HFFc6 (cell line): ENCODE measurements at regions not wholly inside any gene's neighbourhood (a gene's known extent, or its start where the extent isn't known, plus 50 kb on each side); places are given as distances from the start of the nearest gene placed in this dataset.

Experiments
- DNase-seq: peaks from one replicate; pipeline ENCODE4 v3.0.0-alpha.2; 2018
- H3K27ac Mint-ChIP-seq: 2 replicates; pipeline ENCODE4 v1.8.0; 2020; ENCODE audit warnings: mild to moderate bottlenecking, mixed read lengths
- H3K27me3 Mint-ChIP-seq: 2 replicates; pipeline ENCODE4 v1.8.0; 2021; ENCODE audit warnings: mild to moderate bottlenecking, moderate library complexity, mixed read lengths; ENCODE audit not compliant: insufficient read depth
- H3K36me3 Mint-ChIP-seq: 2 replicates; pipeline ENCODE4 v1.8.0; 2021; ENCODE audit warnings: low read depth, mixed read lengths
- H3K4me1 Mint-ChIP-seq: 2 replicates; pipeline ENCODE4 v1.8.0; 2020; ENCODE audit warnings: low read depth, mixed read lengths
- H3K4me3 Mint-ChIP-seq: 2 replicates; pipeline ENCODE4 v1.8.0; 2020; ENCODE audit warnings: mild to moderate bottlenecking, moderate library complexity, mixed read lengths
- H3K9me3 Mint-ChIP-seq: 2 replicates; pipeline ENCODE4 v1.8.0; 2020; ENCODE audit warnings: mild to moderate bottlenecking, mixed read lengths
- TF ChIP-seq, protein P1 (sequence below): fragments of 200-600 bp; sonication (generic); IDR thresholded peaks from 2 replicates; pipeline ENCODE4 v1.5.0; 2021; ENCODE audit warnings: antibody characterized with exemption, mild to moderate bottlenecking

DNA sequence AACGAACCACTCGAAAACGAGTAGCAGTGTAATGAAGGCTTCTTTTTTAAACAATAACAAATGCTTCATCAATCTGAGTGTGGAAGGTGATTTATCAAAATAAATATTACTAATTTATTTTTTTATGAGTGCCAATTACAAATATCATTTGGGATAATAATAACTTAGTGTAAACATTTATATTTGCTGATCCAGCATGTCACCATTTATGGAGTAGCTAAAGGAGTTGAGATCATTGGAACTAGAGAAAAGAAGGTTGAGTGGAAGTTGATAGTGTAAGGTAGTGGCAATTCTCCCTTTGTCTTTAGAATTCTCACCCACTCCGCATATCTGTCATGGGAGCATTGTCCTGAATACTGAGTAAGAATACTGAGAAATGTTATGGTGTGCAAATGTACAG, 67.1 kb upstream of the KIF26B start:
- Mint-ChIP-seq H3K27me3 (no peaks in the 10 kb centered on the region; the same call in 1 of the 2 replicates), H3K4me1 (peaks cover 35% of the 10 kb centered on the region), H3K9me3 (no peaks in the 10 kb centered on the region), H3K4me3 (no peak overlapping the region), H3K36me3 (no peaks in the 10 kb centered on the region), H3K27ac (no peak overlapping the region)
- TF ChIP-seq, protein P1, sequence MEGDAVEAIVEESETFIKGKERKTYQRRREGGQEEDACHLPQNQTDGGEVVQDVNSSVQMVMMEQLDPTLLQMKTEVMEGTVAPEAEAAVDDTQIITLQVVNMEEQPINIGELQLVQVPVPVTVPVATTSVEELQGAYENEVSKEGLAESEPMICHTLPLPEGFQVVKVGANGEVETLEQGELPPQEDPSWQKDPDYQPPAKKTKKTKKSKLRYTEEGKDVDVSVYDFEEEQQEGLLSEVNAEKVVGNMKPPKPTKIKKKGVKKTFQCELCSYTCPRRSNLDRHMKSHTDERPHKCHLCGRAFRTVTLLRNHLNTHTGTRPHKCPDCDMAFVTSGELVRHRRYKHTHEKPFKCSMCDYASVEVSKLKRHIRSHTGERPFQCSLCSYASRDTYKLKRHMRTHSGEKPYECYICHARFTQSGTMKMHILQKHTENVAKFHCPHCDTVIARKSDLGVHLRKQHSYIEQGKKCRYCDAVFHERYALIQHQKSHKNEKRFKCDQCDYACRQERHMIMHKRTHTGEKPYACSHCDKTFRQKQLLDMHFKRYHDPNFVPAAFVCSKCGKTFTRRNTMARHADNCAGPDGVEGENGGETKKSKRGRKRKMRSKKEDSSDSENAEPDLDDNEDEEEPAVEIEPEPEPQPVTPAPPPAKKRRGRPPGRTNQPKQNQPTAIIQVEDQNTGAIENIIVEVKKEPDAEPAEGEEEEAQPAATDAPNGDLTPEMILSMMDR, result no peak
- no peak for DNase-seq

DNA sequence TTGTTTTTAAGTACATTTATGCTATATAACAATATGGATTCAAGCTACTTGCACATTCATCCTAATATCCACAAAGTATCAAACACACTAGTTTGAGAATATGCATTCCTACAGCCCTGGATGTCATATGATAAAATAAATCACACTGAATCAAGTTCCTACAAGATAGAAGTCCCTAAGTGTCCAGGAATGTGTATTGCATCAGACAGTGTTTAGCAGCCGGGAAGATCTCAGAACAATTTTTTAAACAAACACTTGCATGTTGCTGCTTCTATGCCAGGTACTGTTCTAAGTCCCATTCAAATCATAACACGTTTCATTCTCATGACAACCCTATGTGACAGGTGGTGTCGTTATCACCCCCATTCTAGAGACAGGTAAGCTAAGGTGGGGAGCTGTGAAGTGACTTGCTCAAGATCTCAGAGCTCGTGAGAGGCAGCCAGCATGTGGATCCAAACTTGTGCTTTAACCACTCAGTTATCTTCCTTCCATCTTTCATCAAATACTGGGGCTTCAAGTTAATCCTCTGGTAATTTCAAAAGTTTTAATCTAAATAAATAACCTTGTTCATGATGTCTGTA, 68.3 kb upstream of the KIF26B start:
- DNase-seq, result peak; percentile 41
- Mint-ChIP-seq H3K36me3 (no peaks in the 10 kb centered on the region), H3K27me3 (no peaks in the 10 kb centered on the region), H3K4me3 (peak overlapping the region; percentile 80; the same call in 1 of the 2 replicates), H3K27ac (peak overlapping the region; percentile 97), H3K4me1 (peaks cover 35% of the 10 kb centered on the region), H3K9me3 (no peaks in the 10 kb centered on the region)
- TF ChIP-seq, protein P1, result no peak

DNA sequence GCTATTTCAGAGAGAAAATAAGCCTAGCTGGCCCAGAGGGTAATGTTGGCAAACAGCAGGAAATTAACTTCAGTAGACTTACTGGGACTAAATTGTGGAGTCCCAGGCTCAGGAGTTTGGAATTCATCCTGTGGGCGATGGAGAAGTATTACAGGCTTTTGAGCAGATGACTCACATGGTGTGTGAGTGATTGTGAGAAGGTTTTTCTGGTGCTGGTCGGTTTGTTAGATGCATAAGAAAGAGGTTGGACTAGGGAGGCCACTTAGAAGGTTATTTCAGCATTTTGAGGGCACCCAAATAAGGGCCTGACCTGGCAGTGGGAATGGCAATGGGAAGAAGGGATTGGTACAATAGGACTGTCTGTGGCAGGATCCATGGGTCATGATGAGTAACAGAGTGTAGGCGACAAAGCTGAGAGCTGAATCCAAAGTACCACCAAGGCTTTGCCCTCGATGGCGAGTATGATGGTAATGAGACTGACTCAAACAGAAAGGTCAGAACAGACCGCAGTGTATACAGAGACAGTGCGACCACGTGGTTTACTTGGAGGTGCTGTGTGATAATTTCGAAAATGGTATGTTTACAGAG, 69.2 kb upstream of the KIF26B start:
- Mint-ChIP-seq H3K36me3 (no peaks in the 10 kb centered on the region), H3K4me1 (peaks cover 35% of the 10 kb centered on the region), H3K27ac (peak overlapping the region; percentile 97), H3K27me3 (no peaks in the 10 kb centered on the region), H3K4me3 (peak overlapping the region; percentile 80), H3K9me3 (no peaks in the 10 kb centered on the region)
- TF ChIP-seq, protein P1, result peak; percentile 53
- DNase-seq, result peak; percentile 96

DNA sequence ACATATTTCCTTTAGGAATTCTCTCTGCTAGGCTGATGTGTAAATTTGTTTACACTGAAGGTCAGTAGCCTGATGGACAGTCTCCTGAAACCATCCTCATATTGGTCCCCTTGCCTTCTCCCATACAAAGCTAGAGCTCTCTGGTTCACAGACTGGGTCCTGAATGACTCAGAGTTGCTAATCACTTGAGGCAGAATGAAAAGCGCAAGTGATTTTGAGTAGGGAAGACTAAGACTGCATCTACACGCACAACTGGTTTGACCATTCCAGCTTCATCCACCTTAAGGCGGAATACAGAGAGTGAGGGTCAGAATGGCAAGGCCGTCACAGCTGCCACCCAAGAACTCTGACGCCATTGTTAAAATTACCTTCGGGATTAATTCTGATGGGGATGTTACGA, 70.2 kb upstream of the KIF26B start:
- no peaks in the 10 kb centered on the region for H3K36me3 Mint-ChIP-seq
- H3K27me3 Mint-ChIP-seq, result no peaks in the 10 kb centered on the region
- H3K4me3 Mint-ChIP-seq, result no peak overlapping the region
- TF ChIP-seq, protein P1, result no peak
- peaks cover 35% of the 10 kb centered on the region for H3K4me1 Mint-ChIP-seq
- H3K27ac Mint-ChIP-seq, result peak overlapping the region; percentile 97
- no peaks in the 10 kb centered on the region for H3K9me3 Mint-ChIP-seq
- DNase-seq, result no peak

DNA sequence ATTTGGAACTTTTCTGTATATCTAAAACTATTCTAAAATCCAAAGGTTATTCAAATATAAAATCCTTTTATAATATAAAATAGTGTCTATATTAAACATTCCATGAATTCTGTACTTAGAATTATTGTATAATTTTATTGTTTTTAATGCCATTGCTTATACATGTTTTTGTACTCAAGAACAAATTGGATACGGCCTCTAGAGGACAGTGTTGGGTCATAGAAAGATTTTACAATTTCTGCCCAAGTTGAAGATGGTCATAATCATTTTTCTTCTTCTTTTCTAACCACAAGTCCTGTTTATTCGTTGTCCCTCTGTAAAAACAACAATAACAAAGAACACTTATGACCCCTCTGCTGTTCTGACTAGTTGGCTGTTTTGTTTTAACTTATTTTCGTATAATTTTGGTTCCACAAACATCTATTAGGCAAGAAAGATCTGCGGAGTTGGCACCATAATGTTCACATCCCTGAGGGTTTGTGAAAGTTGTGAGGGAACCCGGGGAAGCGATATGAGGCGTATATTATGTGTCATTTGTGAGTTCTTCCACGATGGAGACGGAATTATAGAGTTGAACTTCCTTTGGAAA, 75.7 kb upstream of the KIF26B start:
- DNase-seq, result peak; percentile 53
- Mint-ChIP-seq H3K27me3 (no peaks in the 10 kb centered on the region; the same call in 1 of the 2 replicates), H3K4me1 (peaks cover 20% of the 10 kb centered on the region), H3K36me3 (no peaks in the 10 kb centered on the region), H3K27ac (no peak overlapping the region), H3K4me3 (no peak overlapping the region), H3K9me3 (no peaks in the 10 kb centered on the region)
- TF ChIP-seq, protein P1, result peak; percentile 93
